Stimulated activated CD8-positive, alpha-beta memory T cell treated with anti-CD3 and anti-CD28 coated beads, Interleukin-4, amount 100 ng/mL, for 48 hours (primary cell): ENCODE measurements at regions not wholly inside any gene's neighbourhood (a gene's known extent, or its start where the extent isn't known, plus 50 kb on each side); places are given as distances from the start of the nearest gene placed in this dataset.
"Not testable (repeated sequence)": the region's sequence is repeated elsewhere in the genome, so short reads cannot be mapped to it uniquely, and the experiment has no call there.

Experiments
- DNase-seq: peaks from one replicate; pipeline ENCODE4 v3.0.0-alpha.2; 2020

DNA sequence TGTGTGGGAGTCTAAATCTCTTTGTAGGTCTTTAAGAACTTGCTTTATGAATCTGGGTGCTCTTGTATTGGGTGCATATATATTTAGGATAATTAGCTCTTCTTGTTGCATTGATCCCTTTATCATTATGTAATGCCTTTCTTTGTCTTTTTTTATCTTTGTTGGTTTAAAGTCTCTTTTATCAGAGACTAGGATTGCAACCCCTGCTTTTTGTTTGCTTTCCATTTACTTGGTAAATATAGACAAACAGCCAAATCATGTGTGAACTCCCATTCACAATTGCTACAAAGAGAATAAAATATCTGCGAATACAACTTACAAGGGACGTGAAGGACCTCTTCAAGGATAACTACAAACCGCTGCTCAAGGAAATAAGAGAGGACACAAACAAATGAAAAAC, 198.2 kb upstream of the APCDD1 start:
- not testable (repeated sequence) for DNase-seq

DNA sequence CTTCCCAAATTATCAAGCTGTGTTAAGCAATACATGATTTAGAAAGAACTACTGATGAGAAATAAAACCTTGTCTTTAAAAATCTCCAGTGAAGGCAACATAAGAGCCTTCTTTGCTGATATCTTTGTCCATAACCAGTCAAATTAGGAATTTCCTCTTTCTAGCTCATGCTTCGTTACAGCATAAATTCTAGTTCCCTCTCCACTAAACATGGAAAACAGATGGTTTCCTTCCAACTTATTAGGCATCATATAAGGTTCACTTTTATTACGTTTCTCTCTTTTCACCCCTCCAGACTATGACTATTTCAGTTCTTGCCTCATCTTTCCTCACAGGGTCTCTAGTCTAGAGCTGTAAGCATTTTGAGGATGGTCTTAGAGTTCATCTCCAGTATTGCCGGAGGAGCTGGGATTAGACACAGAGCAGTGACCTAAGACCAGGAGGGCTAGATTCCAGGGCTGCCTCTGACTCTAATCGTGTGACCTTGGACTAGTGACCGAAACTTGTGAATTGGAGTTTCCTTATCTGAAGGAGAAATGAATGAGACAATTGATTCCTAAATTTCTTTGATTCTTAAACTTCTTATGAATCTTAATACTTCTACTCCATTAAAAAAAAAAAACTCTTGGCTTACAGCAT, 195.5 kb upstream of the APCDD1 start:
- DNase-seq: no peak

- DNase-seq: no peak
Observed at GRCh38 chr18:10259901-10260300, 194.5 kb upstream of the APCDD1 start.

- DNase-seq: no peak
Observed at GRCh38 chr18:10261344-10262276, 192.8 kb upstream of the APCDD1 start.

- DNase-seq: no peak
Observed at GRCh38 chr18:10262566-10262965, 191.9 kb upstream of the APCDD1 start.

- no peak for DNase-seq
Observed at GRCh38 chr18:10264260-10264659, 190.2 kb upstream of the APCDD1 start.

- no peak for DNase-seq
Observed at GRCh38 chr18:10265560-10266333, 188.7 kb upstream of the APCDD1 start.

DNA sequence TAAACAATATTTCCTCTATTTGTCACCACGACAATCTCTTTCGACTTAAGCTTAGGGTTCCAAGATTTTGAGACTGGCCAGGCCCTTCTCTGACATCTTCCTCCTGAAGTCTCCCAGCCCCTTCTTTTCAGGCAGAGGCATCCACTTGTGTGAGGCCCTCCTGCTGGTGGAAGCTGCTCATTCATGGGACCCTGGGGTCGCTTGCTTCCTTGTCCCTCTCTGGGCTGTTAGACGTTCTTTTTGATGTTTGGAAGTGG, 188.2 kb upstream of the APCDD1 start:
- DNase-seq: no peak

DNA sequence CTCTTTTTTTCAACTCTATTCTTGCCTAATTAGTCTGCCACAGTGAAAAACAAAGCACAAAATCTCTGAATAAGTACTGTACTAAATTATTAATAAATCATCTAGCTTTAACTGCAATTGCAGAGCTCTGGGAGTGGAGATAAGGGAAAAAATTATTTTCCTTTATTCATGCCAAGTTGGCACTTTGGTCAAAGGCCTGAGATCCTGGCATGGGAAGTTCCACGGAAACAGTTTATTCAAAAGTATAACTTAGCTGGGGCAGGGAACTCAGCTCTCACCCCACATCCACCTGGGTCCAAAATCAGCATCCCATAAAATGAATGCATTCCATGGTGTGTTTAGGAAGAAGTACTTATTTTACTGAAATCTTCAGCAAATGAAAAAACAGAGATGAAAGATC, 185.2 kb upstream of the APCDD1 start:
- DNase-seq: no peak

DNA sequence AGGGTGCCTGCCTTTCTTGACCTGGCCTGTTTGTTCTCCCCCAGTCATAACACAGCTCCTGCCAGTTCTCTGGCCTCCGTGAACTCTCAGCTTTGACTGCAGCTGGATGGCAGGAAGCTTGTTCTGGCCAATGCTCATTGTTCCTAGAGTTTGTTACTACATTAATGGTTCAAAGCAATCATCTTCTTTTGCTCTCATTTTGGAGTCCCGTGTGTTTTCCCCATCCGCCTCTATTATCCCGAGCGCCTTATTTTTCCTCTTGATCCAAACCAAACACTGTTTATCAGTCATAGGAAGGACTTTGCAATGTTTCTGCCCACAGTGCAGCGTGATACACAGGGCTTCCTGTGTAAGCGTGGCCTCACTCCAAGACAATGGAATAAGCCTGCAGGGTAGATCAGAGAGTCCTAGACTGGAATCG, 184.3 kb upstream of the APCDD1 start:
- no peak for DNase-seq

GRCh38 chr18:10271481-10271880, 183.0 kb upstream of the APCDD1 start:
- no peak for DNase-seq

GRCh38 chr18:10274301-10274700, 180.1 kb upstream of the APCDD1 start:
- DNase-seq: no peak

DNA sequence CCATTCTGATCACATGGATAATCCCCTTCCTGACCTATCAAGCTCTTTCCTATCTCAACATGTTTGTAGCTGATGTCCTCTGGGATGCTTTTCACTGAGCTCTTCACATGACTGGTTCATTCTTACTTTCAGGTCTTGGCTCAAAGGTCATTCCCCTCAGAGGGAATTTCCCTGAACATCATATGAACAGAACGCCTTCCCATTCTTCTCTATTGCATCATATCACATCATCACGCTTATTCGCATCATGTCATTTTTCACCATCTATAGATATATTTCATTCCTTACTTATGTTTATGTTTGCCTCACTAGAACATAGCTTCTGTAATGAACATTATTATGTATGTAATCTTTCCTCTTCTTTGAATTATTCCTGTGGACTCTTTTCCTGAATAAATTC, 178.9 kb upstream of the APCDD1 start:
- DNase-seq: no peak

GRCh38 chr18:10278265-10278664, 176.2 kb upstream of the APCDD1 start:
- no peak for DNase-seq

DNA sequence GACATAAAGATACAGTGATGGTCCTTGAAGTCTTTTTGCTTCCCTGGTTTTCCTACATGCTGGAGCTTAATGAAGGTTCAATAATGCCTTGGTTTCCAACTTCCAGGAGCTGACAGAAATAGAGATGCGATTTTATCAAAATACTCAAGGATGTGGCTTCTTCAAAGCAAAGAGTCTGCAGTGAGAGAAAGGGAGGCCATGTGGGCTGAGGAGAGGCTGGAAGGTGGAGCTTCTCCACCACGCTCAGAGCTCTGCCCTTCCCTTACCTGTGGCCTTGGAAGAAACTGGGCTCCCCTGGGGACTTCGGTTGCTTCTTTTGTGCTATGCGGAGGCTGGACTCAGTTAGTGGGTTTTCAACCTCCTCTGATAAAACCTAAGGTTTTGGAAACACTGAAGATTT, 175.0 kb upstream of the APCDD1 start:
- DNase-seq: no peak

DNA sequence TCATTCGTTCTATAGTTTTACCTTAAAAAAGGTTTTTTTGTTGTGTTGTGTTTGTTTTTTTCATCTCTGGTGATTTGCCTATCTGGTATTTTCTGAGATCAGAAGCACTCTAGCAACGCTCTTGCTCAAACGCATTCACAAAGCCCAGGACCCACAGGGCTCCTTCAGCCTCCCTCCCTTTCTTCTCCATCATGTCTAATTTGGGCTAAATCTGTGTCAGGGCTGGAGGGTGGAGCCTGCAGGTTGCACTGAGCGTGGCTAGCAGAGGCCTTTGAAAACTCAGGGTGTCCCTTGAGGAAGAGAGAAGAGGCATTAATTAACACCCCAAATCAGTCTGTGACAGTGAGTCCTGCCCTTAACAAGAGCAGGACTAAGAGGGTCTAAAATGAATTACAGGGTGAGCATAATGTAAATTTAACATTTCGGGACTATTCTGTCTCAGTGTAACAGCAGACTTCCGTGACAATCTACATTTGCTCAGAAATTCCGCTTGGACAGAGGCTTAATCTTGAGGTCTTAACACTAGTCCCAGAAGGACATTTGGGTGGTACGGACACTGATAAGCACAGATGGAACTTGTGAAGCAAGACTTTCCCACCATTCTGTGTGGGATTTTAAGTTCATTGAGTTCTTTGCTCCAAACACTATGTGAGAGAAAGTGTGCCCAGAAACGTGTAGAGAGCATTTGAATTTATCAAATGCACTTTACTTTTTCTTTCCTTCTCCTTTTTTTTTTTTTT, 174.4 kb upstream of the APCDD1 start:
- DNase-seq: no peak

- DNase-seq: no peak
Observed at GRCh38 chr18:10284540-10285282, 169.7 kb upstream of the APCDD1 start.

- DNase-seq: no peak
Observed at GRCh38 chr18:10285283-10285640, 169.2 kb upstream of the APCDD1 start.

GRCh38 chr18:10286580-10287150, 167.8 kb upstream of the APCDD1 start:
- DNase-seq: no peak

- no peak for DNase-seq
Observed at GRCh38 chr18:10289251-10289650, 165.2 kb upstream of the APCDD1 start.

- DNase-seq: no peak
Observed at GRCh38 chr18:10289951-10290637, 164.3 kb upstream of the APCDD1 start.
